Cardiac muscle cell (in vitro differentiated cells and primary cell): ENCODE measurements at regions not wholly inside any gene's neighbourhood (a gene's known extent, or its start where the extent isn't known, plus 50 kb on each side); places are given as distances from the start of the nearest gene placed in this dataset.
A peak's percentile ranks its signal among the peaks of the same experiment; 100 is the strongest.

Experiments used
- DNase-seq, 2 donors: peaks; one replicate each; pipeline versions ENCODE4 v3.0.0 to v3.0.0-alpha.2; 2010 to 2017; ENCODE audit warnings: low read depth in 1 of 2, low spot score in 1 of 2
- H3K27ac ChIP-seq: fragments of 200-600 bp; sonication (generic); 2 replicates; pipeline ENCODE4 v1.5.1; 2016
- H3K27me3 ChIP-seq: fragments of 200-600 bp; sonication (generic); 2 replicates; pipeline ENCODE4 v1.6.0; 2016; ENCODE audit warnings: control low read depth
- H3K36me3 ChIP-seq: fragments of 200-600 bp; sonication (generic); 2 replicates; pipeline ENCODE4 v1.5.1; 2016; ENCODE audit warnings: control low read depth
- H3K4me1 ChIP-seq: fragments of 200-600 bp; sonication (generic); 2 replicates; pipeline ENCODE4 v1.8.1; 2017; ENCODE audit warnings: low read depth, mild to moderate bottlenecking, mixed run types
- H3K4me3 ChIP-seq: fragments of 200-600 bp; sonication (generic); 2 replicates; pipeline ENCODE4 v1.5.1; 2016; ENCODE audit warnings: mild to moderate bottlenecking
- H3K9me3 ChIP-seq: fragments of 200-600 bp; sonication (generic); 2 replicates; pipeline ENCODE4 v1.5.1; 2017; ENCODE audit warnings: low read depth, mild to moderate bottlenecking, control low read depth
- CTCF ChIP-seq: IDR thresholded peaks from 2 replicates; pipeline ENCODE4 v1.5.1; 2012; ENCODE audit warnings: low read depth, mild to moderate bottlenecking, low read length

GRCh38 chr6:62392291-62392690 is 106.3 kb upstream of the KHDRBS2 start:
- Histone ChIP-seq H3K4me1 (peaks cover 6% of the 10 kb centered on the region), H3K36me3 (no peaks in the 10 kb centered on the region), H3K4me3 (no peak overlapping the region), H3K9me3 (no peaks in the 10 kb centered on the region), H3K27me3 (no peaks in the 10 kb centered on the region), H3K27ac (no peak overlapping the region)
- TF ChIP-seq CTCF: no peak
- no peak for DNase-seq

GRCh38 chr6:62391358-62391757 is 105.3 kb upstream of the KHDRBS2 start:
- DNase-seq: no peak
- Histone ChIP-seq H3K27me3 (no peaks in the 10 kb centered on the region), H3K27ac (no peak overlapping the region), H3K4me1 (peaks cover 6% of the 10 kb centered on the region), H3K9me3 (no peaks in the 10 kb centered on the region), H3K4me3 (no peak overlapping the region), H3K36me3 (no peaks in the 10 kb centered on the region)
- TF ChIP-seq CTCF: no peak

GRCh38 chr6:62390401-62390800 is 104.4 kb upstream of the KHDRBS2 start:
- H3K4me1 ChIP-seq: peaks cover 6% of the 10 kb centered on the region
- no peak overlapping the region for H3K4me3 ChIP-seq
- no peaks in the 10 kb centered on the region for H3K9me3 ChIP-seq
- no peak for TF ChIP-seq CTCF
- no peaks in the 10 kb centered on the region for H3K27me3 ChIP-seq
- H3K36me3 ChIP-seq: no peaks in the 10 kb centered on the region
- no peak for DNase-seq
- H3K27ac ChIP-seq: no peak overlapping the region

GRCh38 chr6:62371453-62372210 is 85.6 kb upstream of the KHDRBS2 start:
- TF ChIP-seq CTCF: no peak
- Histone ChIP-seq H3K36me3 (no peaks in the 10 kb centered on the region), H3K9me3 (no peaks in the 10 kb centered on the region), H3K4me3 (no peak overlapping the region), H3K27me3 (no peaks in the 10 kb centered on the region), H3K27ac (no peak overlapping the region), H3K4me1 (peaks cover 7% of the 10 kb centered on the region)
- DNase-seq: no peak

GRCh38 chr6:62367601-62368000 is 81.6 kb upstream of the KHDRBS2 start:
- DNase-seq: peak in 1 of 2 donors; percentile 5
- no peak overlapping the region for H3K27ac ChIP-seq
- H3K36me3 ChIP-seq: no peaks in the 10 kb centered on the region
- peaks cover 7% of the 10 kb centered on the region for H3K4me1 ChIP-seq
- no peak for TF ChIP-seq CTCF
- no peaks in the 10 kb centered on the region for H3K27me3 ChIP-seq
- no peak overlapping the region for H3K4me3 ChIP-seq
- H3K9me3 ChIP-seq: no peaks in the 10 kb centered on the region
